ENCODE measurements at regions not wholly inside any gene's neighbourhood (a gene's known extent, or its start where the extent isn't known, plus 50 kb on each side); places are given as distances from the start of the nearest gene placed in this dataset.

- no peak for DNase-seq
Observed at GRCh38 chr20:22465622-22466446, 118.5 kb downstream of the FOXA2 start.

GRCh38 chr20:22464312-22465003 lies 119.9 kb downstream of the FOXA2 start:
- DNase-seq = no peak

- peak; percentile 35 for DNase-seq
Observed at GRCh38 chr20:22462975-22463914, 121.1 kb downstream of the FOXA2 start.

GRCh38 chr20:22460803-22461202 lies 123.6 kb downstream of the FOXA2 start:
- DNase-seq = no peak

- DNase-seq = no peak
Observed at GRCh38 chr20:22460231-22460630, 124.1 kb downstream of the FOXA2 start.

- DNase-seq = no peak
Observed at GRCh38 chr20:22459754-22460153, 124.6 kb downstream of the FOXA2 start.

GRCh38 chr20:22456109-22456508 lies 128.3 kb downstream of the FOXA2 start:
- DNase-seq = no peak

- DNase-seq = no peak
Observed at GRCh38 chr20:22455259-22455658, 129.1 kb downstream of the FOXA2 start.

GRCh38 chr20:22453244-22454080 lies 130.9 kb downstream of the FOXA2 start:
- DNase-seq = peak; percentile 41

- no peak for DNase-seq
Observed at GRCh38 chr20:22452442-22453011, 131.8 kb downstream of the FOXA2 start.

- no peak for DNase-seq
Observed at GRCh38 chr20:22450537-22450936, 133.8 kb downstream of the FOXA2 start.

GRCh38 chr20:22449188-22449973 lies 135.0 kb downstream of the FOXA2 start:
- DNase-seq = peak; percentile 39

GRCh38 chr20:22447447-22447778 lies 137.0 kb downstream of the FOXA2 start:
- no peak for DNase-seq

- no peak for DNase-seq
Observed at GRCh38 chr20:22446613-22447446, 137.5 kb downstream of the FOXA2 start.

GRCh38 chr20:22442318-22442717 lies 142.1 kb downstream of the FOXA2 start:
- no peak for DNase-seq

GRCh38 chr20:22438926-22439325 lies 145.4 kb downstream of the FOXA2 start:
- DNase-seq = no peak

- no peak for DNase-seq
Observed at GRCh38 chr20:22438346-22438745, 146.0 kb downstream of the FOXA2 start.

GRCh38 chr20:22437354-22437753 lies 147.0 kb downstream of the FOXA2 start:
- DNase-seq = no peak

- DNase-seq = no peak
Observed at GRCh38 chr20:22431419-22431818, 153.0 kb downstream of the FOXA2 start.

- DNase-seq = peak; percentile 41
Observed at GRCh38 chr20:22430746-22431168, 153.6 kb downstream of the FOXA2 start.

All from NCI-H526 treated with DMSO at 0.1 percent for 48 hours (cell line).